Neutrophil (primary cell): ENCODE measurements at regions not wholly inside any gene's neighbourhood (a gene's known extent, or its start where the extent isn't known, plus 50 kb on each side); places are given as distances from the start of the nearest gene placed in this dataset.

ENCODE experiments used
- H3K27ac ChIP-seq: fragments of 200-600 bp; sonication (generic); 2 replicates; pipeline ENCODE4 v1.5.1; 2016; ENCODE audit warnings: mild to moderate bottlenecking, moderate library complexity
- H3K27me3 ChIP-seq: fragments of 200-600 bp; sonication (generic); 2 replicates; pipeline ENCODE4 v1.6.0; 2016; ENCODE audit warnings: mild to moderate bottlenecking
- H3K36me3 ChIP-seq: fragments of 200-600 bp; sonication (generic); 2 replicates; pipeline ENCODE4 v1.5.1; 2017
- H3K4me1 ChIP-seq, 2 experiments: fragments of 200-600 bp in 1 of 2; sonication (generic) in 1 of 2; 1 replicate in 1 of 2; 2 replicates in 1 of 2; pipeline versions ENCODE4 v1.5.1 to v1.6.1; 2013 to 2016; ENCODE audit warnings: low read depth in 1 of 2, low read length in 1 of 2, mild to moderate bottlenecking in 1 of 2, moderate library complexity in 1 of 2; ENCODE audit not compliant: control insufficient read depth in 1 of 2, insufficient read depth in 1 of 2
- H3K4me3 ChIP-seq, 2 experiments: fragments of 200-600 bp in 1 of 2; sonication (generic) in 1 of 2; 1 replicate in 1 of 2; 2 replicates in 1 of 2; pipeline ENCODE4 v1.5.1; 2013 to 2016; ENCODE audit warnings: low read depth in 1 of 2, low read length in 1 of 2, mild to moderate bottlenecking in 1 of 2, moderate library complexity in 1 of 2
- H3K9me3 ChIP-seq: fragments of 200-600 bp; sonication (generic); 2 replicates; pipeline ENCODE4 v1.5.1; 2016
- TF ChIP-seq, protein P1 (sequence below): fragments of 200-600 bp; sonication (generic); IDR thresholded peaks from 2 replicates; pipeline ENCODE4 v1.5.1; 2016; ENCODE audit warnings: antibody characterized with exemption

- TF ChIP-seq, protein P1, sequence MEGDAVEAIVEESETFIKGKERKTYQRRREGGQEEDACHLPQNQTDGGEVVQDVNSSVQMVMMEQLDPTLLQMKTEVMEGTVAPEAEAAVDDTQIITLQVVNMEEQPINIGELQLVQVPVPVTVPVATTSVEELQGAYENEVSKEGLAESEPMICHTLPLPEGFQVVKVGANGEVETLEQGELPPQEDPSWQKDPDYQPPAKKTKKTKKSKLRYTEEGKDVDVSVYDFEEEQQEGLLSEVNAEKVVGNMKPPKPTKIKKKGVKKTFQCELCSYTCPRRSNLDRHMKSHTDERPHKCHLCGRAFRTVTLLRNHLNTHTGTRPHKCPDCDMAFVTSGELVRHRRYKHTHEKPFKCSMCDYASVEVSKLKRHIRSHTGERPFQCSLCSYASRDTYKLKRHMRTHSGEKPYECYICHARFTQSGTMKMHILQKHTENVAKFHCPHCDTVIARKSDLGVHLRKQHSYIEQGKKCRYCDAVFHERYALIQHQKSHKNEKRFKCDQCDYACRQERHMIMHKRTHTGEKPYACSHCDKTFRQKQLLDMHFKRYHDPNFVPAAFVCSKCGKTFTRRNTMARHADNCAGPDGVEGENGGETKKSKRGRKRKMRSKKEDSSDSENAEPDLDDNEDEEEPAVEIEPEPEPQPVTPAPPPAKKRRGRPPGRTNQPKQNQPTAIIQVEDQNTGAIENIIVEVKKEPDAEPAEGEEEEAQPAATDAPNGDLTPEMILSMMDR = no peak
- H3K36me3 ChIP-seq = no peaks in the 10 kb centered on the region
- H3K27ac ChIP-seq = no peak overlapping the region
- no peak overlapping the region for H3K4me3 ChIP-seq
- H3K4me1 ChIP-seq = no peaks in the 10 kb centered on the region
- H3K27me3 ChIP-seq = no peaks in the 10 kb centered on the region
- H3K9me3 ChIP-seq = no peaks in the 10 kb centered on the region
Observed at GRCh38 chr2:59440491-59440890, 1113.0 kb downstream of the BCL11A start.

DNA sequence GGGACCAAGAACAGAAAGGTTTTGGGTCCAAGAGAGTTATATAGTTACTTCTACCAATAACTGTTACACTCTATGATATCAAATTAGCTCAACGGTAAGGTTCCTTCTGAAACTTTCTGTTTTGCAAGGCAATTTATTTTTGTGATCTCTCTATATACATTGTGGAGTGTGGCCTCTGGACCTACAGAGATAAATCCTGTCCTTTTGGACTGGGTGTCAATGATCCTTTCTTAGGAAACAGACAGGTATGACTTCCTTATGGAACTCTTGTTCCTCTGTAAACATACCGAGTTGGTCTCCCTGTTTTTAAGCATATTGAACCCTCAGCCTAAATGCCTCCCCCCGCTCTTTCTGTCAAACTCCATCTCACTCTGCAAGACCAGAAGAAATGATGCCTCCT lies 1117.8 kb downstream of the BCL11A start:
- no peaks in the 10 kb centered on the region for H3K27me3 ChIP-seq
- no peaks in the 10 kb centered on the region for H3K9me3 ChIP-seq
- TF ChIP-seq, protein P1 = no peak

DNA sequence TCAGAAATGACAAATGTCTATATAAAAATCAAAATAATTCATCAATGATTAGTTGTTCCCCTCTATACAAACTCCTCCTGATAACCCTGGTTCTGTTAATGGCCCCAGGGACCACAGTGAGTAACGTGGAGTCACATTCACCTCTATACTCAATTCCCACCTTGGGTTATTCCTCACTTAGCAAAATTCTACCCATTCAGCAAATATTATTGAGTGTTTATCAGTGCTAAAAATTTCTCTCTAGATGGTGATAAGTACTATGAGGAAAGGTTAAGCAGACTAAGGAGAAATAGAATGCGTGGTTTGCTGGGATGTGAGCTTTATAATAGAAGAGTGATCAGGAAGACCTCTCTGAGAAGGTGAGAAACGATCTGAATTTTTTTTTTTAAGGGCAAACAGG lies 1124.5 kb downstream of the BCL11A start:
- Histone ChIP-seq H3K27ac (no peak overlapping the region), H3K9me3 (no peaks in the 10 kb centered on the region), H3K4me3 (no peak overlapping the region), H3K27me3 (no peaks in the 10 kb centered on the region), H3K36me3 (no peaks in the 10 kb centered on the region), H3K4me1 (no peaks in the 10 kb centered on the region)
- TF ChIP-seq, protein P1 = no peak

More for the DNA sequence above, 1117.8 kb downstream of the BCL11A start:
- no peak overlapping the region for H3K27ac ChIP-seq
- no peaks in the 10 kb centered on the region for H3K4me1 ChIP-seq
- H3K4me3 ChIP-seq = no peak overlapping the region
- H3K36me3 ChIP-seq = no peaks in the 10 kb centered on the region

GRCh38 chr2:59427980-59428379 lies 1125.5 kb downstream of the BCL11A start:
- Histone ChIP-seq H3K9me3 (no peaks in the 10 kb centered on the region), H3K4me1 (no peaks in the 10 kb centered on the region), H3K36me3 (no peaks in the 10 kb centered on the region), H3K4me3 (no peak overlapping the region), H3K27ac (no peak overlapping the region), H3K27me3 (no peaks in the 10 kb centered on the region)
- TF ChIP-seq, protein P1 = no peak

GRCh38 chr2:59425247-59425646 lies 1128.2 kb downstream of the BCL11A start:
- H3K27me3 ChIP-seq = no peaks in the 10 kb centered on the region
- H3K4me3 ChIP-seq = no peak overlapping the region
- no peaks in the 10 kb centered on the region for H3K4me1 ChIP-seq
- H3K27ac ChIP-seq = no peak overlapping the region
- TF ChIP-seq, protein P1 = no peak
- no peaks in the 10 kb centered on the region for H3K9me3 ChIP-seq
- no peaks in the 10 kb centered on the region for H3K36me3 ChIP-seq
